ENCODE measurements at regions not wholly inside any gene's neighbourhood (a gene's known extent, or its start where the extent isn't known, plus 50 kb on each side); places are given as distances from the start of the nearest gene placed in this dataset.
A peak's percentile ranks its signal among the peaks of the same experiment; 100 is the strongest.

DNA sequence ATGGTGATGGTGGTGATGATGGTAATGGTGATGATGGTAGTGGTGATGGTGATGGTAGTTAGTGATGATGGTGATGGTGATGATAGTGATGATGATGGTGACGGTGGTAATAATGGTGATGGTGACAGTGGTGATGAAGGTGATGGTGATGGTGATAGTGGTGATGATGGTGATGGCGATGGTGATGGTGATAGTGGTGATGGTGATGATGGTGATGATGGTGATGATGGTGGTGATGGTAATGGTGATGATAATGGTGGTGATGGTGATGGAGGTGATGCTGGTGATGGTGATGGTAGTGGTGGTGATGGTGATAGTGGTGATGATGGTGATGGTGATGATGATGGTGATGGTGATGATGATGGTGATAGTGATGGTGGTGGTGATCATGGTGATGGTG is 148.7 kb upstream of the TNRC6C start (continued):
- no peak for TF ChIP-seq AGO2 (optimal IDR thresholded peaks at IDR 0.05; ENCODE audit: low read depth, low read length)
- TF ChIP-seq ZNF510 (CRISPR knock-in tag; IDR thresholded peaks at IDR 0.05; ENCODE audit: low read depth): no peak
- no peak for TF ChIP-seq ZNF232 (CRISPR knock-in tag; IDR thresholded peaks at IDR 0.05; ENCODE audit: borderline replicate concordance)
- TF ChIP-seq, protein P1, sequence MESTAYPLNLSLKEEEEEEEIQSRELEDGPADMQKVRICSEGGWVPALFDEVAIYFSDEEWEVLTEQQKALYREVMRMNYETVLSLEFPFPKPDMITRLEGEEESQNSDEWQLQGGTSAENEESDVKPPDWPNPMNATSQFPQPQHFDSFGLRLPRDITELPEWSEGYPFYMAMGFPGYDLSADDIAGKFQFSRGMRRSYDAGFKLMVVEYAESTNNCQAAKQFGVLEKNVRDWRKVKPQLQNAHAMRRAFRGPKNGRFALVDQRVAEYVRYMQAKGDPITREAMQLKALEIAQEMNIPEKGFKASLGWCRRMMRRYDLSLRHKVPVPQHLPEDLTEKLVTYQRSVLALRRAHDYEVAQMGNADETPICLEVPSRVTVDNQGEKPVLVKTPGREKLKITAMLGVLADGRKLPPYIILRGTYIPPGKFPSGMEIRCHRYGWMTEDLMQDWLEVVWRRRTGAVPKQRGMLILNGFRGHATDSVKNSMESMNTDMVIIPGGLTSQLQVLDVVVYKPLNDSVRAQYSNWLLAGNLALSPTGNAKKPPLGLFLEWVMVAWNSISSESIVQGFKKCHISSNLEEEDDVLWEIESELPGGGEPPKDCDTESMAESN (CRISPR knock-in tag; conservative IDR thresholded peaks at IDR 0.05): no peak
- no peak for TF ChIP-seq ZFP37 (CRISPR knock-in tag; IDR thresholded peaks at IDR 0.05; ENCODE audit: borderline replicate concordance)
- TF ChIP-seq MTA3 (CRISPR knock-in tag; IDR thresholded peaks at IDR 0.05): no peak
- TF ChIP-seq ZNF530 (CRISPR knock-in tag; IDR thresholded peaks at IDR 0.05; ENCODE audit: low read depth): no peak
- TF ChIP-seq FOXA1 (IDR thresholded peaks at IDR 0.05): 0 out of 2 replicates have a peak, but pooled peaks have one; percentile 39
- TF ChIP-seq FOXA1 (CRISPR knock-in tag; IDR thresholded peaks at IDR 0.05): no peak
- TF ChIP-seq, protein P2, sequence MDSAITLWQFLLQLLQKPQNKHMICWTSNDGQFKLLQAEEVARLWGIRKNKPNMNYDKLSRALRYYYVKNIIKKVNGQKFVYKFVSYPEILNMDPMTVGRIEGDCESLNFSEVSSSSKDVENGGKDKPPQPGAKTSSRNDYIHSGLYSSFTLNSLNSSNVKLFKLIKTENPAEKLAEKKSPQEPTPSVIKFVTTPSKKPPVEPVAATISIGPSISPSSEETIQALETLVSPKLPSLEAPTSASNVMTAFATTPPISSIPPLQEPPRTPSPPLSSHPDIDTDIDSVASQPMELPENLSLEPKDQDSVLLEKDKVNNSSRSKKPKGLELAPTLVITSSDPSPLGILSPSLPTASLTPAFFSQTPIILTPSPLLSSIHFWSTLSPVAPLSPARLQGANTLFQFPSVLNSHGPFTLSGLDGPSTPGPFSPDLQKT (CRISPR knock-in tag; IDR thresholded peaks at IDR 0.05; ENCODE audit: borderline replicate concordance): no peak
- TF ChIP-seq, protein P3, sequence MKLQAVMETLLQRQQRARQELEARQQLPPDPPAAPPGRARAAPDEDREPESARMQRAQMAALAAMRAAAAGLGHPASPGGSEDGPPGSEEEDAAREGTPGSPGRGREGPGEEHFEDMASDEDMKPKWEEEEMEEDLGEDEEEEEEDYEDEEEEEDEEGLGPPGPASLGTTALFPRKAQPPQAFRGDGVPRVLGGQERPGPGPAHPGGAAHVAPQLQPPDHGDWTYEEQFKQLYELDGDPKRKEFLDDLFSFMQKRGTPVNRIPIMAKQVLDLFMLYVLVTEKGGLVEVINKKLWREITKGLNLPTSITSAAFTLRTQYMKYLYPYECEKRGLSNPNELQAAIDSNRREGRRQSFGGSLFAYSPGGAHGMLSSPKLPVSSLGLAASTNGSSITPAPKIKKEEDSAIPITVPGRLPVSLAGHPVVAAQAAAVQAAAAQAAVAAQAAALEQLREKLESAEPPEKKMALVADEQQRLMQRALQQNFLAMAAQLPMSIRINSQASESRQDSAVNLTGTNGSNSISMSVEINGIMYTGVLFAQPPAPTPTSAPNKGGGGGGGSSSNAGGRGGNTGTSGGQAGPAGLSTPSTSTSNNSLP (IDR thresholded peaks at IDR 0.05; ENCODE audit: low read depth, low read length): no peak
- no peak for TF ChIP-seq MTF1 (CRISPR knock-in tag; IDR thresholded peaks at IDR 0.05)
- no peak for TF ChIP-seq CENPX (CRISPR knock-in tag; IDR thresholded peaks at IDR 0.05)
- no peak for TF ChIP-seq NR2F2 (IDR thresholded peaks at IDR 0.05; ENCODE audit: borderline replicate concordance, low read depth)
- TF ChIP-seq, protein P4, sequence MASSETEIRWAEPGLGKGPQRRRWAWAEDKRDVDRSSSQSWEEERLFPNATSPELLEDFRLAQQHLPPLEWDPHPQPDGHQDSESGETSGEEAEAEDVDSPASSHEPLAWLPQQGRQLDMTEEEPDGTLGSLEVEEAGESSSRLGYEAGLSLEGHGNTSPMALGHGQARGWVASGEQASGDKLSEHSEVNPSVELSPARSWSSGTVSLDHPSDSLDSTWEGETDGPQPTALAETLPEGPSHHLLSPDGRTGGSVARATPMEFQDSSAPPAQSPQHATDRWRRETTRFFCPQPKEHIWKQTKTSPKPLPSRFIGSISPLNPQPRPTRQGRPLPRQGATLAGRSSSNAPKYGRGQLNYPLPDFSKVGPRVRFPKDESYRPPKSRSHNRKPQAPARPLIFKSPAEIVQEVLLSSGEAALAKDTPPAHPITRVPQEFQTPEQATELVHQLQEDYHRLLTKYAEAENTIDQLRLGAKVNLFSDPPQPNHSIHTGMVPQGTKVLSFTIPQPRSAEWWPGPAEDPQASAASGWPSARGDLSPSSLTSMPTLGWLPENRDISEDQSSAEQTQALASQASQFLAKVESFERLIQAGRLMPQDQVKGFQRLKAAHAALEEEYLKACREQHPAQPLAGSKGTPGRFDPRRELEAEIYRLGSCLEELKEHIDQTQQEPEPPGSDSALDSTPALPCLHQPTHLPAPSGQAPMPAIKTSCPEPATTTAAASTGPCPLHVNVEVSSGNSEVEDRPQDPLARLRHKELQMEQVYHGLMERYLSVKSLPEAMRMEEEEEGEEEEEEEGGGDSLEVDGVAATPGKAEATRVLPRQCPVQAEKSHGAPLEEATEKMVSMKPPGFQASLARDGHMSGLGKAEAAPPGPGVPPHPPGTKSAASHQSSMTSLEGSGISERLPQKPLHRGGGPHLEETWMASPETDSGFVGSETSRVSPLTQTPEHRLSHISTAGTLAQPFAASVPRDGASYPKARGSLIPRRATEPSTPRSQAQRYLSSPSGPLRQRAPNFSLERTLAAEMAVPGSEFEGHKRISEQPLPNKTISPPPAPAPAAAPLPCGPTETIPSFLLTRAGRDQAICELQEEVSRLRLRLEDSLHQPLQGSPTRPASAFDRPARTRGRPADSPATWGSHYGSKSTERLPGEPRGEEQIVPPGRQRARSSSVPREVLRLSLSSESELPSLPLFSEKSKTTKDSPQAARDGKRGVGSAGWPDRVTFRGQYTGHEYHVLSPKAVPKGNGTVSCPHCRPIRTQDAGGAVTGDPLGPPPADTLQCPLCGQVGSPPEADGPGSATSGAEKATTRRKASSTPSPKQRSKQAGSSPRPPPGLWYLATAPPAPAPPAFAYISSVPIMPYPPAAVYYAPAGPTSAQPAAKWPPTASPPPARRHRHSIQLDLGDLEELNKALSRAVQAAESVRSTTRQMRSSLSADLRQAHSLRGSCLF (CRISPR knock-in tag; IDR thresholded peaks at IDR 0.05; ENCODE audit: borderline replicate concordance): no peak
- TF ChIP-seq, protein P5, sequence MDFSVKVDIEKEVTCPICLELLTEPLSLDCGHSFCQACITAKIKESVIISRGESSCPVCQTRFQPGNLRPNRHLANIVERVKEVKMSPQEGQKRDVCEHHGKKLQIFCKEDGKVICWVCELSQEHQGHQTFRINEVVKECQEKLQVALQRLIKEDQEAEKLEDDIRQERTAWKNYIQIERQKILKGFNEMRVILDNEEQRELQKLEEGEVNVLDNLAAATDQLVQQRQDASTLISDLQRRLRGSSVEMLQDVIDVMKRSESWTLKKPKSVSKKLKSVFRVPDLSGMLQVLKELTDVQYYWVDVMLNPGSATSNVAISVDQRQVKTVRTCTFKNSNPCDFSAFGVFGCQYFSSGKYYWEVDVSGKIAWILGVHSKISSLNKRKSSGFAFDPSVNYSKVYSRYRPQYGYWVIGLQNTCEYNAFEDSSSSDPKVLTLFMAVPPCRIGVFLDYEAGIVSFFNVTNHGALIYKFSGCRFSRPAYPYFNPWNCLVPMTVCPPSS (IDR thresholded peaks at IDR 0.05): 0 out of 2 replicates have a peak, but pooled peaks have one; percentile 70
- no peak for TF ChIP-seq FOXM1 (CRISPR knock-in tag; IDR thresholded peaks at IDR 0.05)
- TF ChIP-seq RBM39 (IDR thresholded peaks at IDR 0.05; ENCODE audit: low read depth, low read length, poor library complexity, severe bottlenecking): no peak
- TF ChIP-seq ZNF746 (CRISPR knock-in tag; IDR thresholded peaks at IDR 0.05): no peak
- TF ChIP-seq ASH2L (IDR thresholded peaks at IDR 0.05; ENCODE audit: insufficient read length, low read depth, low read length): no peak

Measured in HepG2 (cell line).